ENCODE measurements at regions not wholly inside any gene's neighbourhood (a gene's known extent, or its start where the extent isn't known, plus 50 kb on each side); places are given as distances from the start of the nearest gene placed in this dataset.
"Not testable (repeated sequence)": the region's sequence is repeated elsewhere in the genome, so short reads cannot be mapped to it uniquely, and the experiment has no call there.

GRCh38 chr18:60200558-60200957 lies 172.0 kb downstream of the MC4R start:
- no peak for DNase-seq

- DNase-seq, result no peak
Measured at GRCh38 chr18:60199505-60199904, 173.1 kb downstream of the MC4R start.

- no peak for DNase-seq
Measured at GRCh38 chr18:60197671-60198462, 174.7 kb downstream of the MC4R start.

GRCh38 chr18:60196836-60197606 lies 175.6 kb downstream of the MC4R start:
- DNase-seq, result no peak

- DNase-seq, result no peak
Measured at GRCh38 chr18:60193780-60194179, 178.8 kb downstream of the MC4R start.

GRCh38 chr18:60191926-60192325 lies 180.6 kb downstream of the MC4R start:
- no peak for DNase-seq

GRCh38 chr18:60189856-60190255 lies 182.7 kb downstream of the MC4R start:
- no peak for DNase-seq

GRCh38 chr18:60188958-60189357 lies 183.6 kb downstream of the MC4R start:
- DNase-seq, result no peak

GRCh38 chr18:60182223-60182622 lies 190.4 kb downstream of the MC4R start:
- DNase-seq, result no peak

- no peak for DNase-seq
Measured at GRCh38 chr18:60180671-60181070, 191.9 kb downstream of the MC4R start.

GRCh38 chr18:60178224-60178623 lies 194.4 kb downstream of the MC4R start:
- not testable (repeated sequence) for DNase-seq

GRCh38 chr18:60176259-60176658 lies 196.3 kb downstream of the MC4R start:
- DNase-seq, result no peak

- DNase-seq, result no peak
Measured at GRCh38 chr18:60174832-60175231, 197.7 kb downstream of the MC4R start.

- no peak for DNase-seq
Measured at GRCh38 chr18:60172030-60172429, 200.5 kb downstream of the MC4R start.

GRCh38 chr18:60163622-60164021 lies 209.0 kb downstream of the MC4R start:
- DNase-seq, result no peak

GRCh38 chr18:60162388-60162787 lies 210.2 kb downstream of the MC4R start:
- DNase-seq, result no peak

GRCh38 chr18:60157810-60158209 lies 214.8 kb downstream of the MC4R start:
- DNase-seq, result no peak

GRCh38 chr18:60153376-60153775 lies 219.2 kb downstream of the MC4R start:
- no peak for DNase-seq

GRCh38 chr18:60149316-60149715 lies 223.3 kb downstream of the MC4R start:
- no peak for DNase-seq

- DNase-seq, result no peak
Measured at GRCh38 chr18:60147323-60147722, 225.3 kb downstream of the MC4R start.

- no peak for DNase-seq
Measured at GRCh38 chr18:60146220-60146960, 226.2 kb downstream of the MC4R start.

- DNase-seq, result no peak
Measured at GRCh38 chr18:60145776-60146175, 226.8 kb downstream of the MC4R start.

- no peak for DNase-seq
Measured at GRCh38 chr18:60134806-60135205, 235.0 kb downstream of the PMAIP1 start.

- no peak for DNase-seq
Measured at GRCh38 chr18:60130284-60130683, 230.5 kb downstream of the PMAIP1 start.
